Keratinocyte (primary cell): ENCODE measurements at regions not wholly inside any gene's neighbourhood (a gene's known extent, or its start where the extent isn't known, plus 50 kb on each side); places are given as distances from the start of the nearest gene placed in this dataset.

Experiments
- CTCF ChIP-seq, 3 experiments: IDR thresholded peaks in 1 of 3; conservative IDR thresholded peaks in 1 of 3; optimal IDR thresholded peaks in 1 of 3; 2 replicates in 2 of 3; 3 replicates in 1 of 3; pipeline versions ENCODE3 to v1.5.1; 2011; ENCODE audit warnings: low read length in 3 of 3, mild to moderate bottlenecking in 3 of 3, moderate library complexity in 2 of 3, control low read depth in 1 of 3, inconsistent platforms in 1 of 3; ENCODE audit not compliant: insufficient read depth in 2 of 3; ENCODE audit errors: extremely low read depth in 1 of 3
- EZH2 ChIP-seq: IDR thresholded peaks from one replicate; pipeline ENCODE4 v1.6.1; 2012; ENCODE audit warnings: inconsistent platforms, mild to moderate bottlenecking, low read length, moderate library complexity

GRCh38 chr5:28468166-28468565 lies 1429.8 kb upstream of the CDH9 start:
- TF ChIP-seq EZH2: no peak
- TF ChIP-seq CTCF (optimal IDR thresholded peaks at IDR 0.05 in 1 of 3, IDR thresholded peaks at IDR 0.05 in 1 of 3, conservative IDR thresholded peaks at IDR 0.05 in 1 of 3; ENCODE audit: extremely low read depth in 1 of 3, insufficient read depth in 2 of 3, low read length in 3 of 3): no peak
